HG03045 (cell line): ENCODE measurements at regions not wholly inside any gene's neighbourhood (a gene's known extent, or its start where the extent isn't known, plus 50 kb on each side); places are given as distances from the start of the nearest gene placed in this dataset.

Experiments
- ATAC-seq: cut with Tn5 transposase; IDR thresholded peaks from one replicate; pipeline ENCODE4 v1.9.1; 2021; ENCODE audit warnings: mild to moderate bottlenecking, moderate library complexity; ENCODE audit not compliant: unreplicated experiment

DNA sequence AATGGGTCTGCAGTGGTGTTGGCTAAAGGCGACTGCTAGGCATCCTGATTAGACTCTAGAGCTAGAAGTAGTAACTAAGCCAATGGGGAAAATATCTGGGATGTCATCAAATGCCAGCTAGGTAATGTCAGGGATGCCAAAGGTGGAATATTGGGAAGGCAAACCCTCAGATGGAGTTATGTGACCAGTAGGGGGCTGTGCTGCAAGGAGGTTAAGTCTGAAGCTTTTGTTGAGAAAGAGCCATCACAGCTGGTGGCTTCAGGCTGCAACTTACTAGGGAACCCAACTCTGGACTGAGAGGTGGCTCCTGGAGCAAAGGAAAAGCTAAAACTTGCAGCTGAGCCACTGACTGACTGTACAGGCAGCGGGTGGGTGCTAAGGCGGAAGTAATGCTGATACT is 576.9 kb upstream of the GHITM start:
- ATAC-seq = no peak

DNA sequence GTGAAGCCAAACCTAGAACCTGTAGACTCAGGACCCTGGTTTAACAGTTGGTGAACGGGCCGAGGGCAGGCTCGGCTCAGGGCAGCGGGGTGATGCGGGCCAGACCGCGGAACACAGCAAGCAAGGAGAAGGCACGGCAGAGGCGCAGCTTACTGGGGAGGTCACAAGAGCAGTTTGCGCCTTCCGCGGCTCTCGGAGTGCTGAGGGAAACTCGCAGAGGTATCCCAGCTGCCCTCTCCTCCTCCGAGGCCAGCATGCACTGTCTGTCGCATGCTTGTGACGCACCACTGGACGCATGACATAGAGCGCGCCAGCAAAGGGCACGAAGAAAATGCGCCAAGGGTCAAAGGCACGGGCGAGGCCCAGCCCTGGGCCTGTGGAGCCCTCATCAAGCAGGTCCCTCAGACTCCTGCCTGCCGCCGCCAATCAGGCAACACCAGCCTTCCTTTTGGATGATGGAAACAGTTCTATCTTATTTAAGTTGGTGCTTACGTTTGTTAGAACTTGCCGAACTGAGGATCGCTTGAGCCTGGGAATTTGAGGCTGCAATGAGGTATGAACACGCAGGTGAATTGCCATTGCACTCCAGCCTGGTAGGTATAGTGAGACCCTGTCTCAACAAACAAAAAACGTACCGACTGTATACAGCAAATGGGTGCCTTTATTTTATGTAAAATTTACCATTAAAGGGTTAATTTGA is 574.3 kb upstream of the GHITM start:
- no peak for ATAC-seq

DNA sequence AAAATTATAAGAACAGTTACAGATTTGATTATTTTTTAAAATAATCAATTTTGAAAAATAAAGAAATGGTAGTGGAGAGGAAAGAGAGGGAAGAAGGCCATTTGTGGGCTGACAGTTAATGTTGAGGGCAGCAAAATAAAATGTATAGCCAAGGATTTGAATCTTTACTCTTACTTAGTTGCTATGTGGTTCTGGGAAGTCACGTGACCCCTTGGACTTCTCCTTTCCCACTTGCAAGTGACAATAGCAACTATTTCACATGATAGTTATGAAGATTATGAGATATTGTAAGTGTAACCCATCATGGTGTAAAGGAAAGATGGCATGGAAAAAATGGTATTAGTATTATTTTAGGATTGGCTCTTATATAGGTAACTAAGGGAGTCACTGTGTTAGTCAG is 567.3 kb upstream of the GHITM start:
- no peak for ATAC-seq

DNA sequence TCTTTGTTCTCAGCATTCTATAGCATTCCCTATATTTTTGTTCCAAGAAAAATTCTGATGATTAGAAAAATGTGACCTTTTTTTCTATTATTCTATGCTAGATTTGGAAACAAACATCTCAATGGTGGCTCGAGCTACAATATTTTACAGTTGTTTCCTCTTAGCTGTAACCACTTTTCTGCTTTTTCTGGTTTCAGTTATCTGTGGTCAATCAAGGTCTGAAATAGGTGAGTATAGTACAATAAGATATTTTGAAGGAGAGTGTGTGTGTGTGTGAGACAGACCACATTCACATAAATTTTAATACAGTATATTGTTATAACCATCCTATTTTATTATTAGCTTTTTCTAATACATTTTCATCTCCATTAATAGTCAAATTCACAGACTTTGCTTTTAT is 564.5 kb upstream of the GHITM start:
- no peak for ATAC-seq

DNA sequence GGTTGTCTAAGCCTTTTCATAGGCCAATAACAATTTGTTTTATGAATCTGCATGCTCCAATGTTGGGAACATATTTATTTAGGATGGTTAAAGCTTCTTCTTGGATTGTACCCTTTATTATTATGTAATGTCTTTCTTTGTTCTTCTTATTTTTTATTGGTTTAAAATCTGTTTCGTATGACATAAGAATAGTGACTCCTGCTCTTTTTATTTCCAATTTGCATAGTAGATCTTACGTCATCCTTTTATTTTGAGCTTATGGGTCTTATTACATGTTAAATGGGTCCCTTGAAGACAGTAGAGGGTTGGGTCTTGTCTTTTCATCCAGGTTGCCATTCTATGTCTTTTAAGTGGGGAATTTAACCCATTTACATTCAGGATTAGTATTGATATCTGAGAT is 561.9 kb upstream of the GHITM start:
- no peak for ATAC-seq

DNA sequence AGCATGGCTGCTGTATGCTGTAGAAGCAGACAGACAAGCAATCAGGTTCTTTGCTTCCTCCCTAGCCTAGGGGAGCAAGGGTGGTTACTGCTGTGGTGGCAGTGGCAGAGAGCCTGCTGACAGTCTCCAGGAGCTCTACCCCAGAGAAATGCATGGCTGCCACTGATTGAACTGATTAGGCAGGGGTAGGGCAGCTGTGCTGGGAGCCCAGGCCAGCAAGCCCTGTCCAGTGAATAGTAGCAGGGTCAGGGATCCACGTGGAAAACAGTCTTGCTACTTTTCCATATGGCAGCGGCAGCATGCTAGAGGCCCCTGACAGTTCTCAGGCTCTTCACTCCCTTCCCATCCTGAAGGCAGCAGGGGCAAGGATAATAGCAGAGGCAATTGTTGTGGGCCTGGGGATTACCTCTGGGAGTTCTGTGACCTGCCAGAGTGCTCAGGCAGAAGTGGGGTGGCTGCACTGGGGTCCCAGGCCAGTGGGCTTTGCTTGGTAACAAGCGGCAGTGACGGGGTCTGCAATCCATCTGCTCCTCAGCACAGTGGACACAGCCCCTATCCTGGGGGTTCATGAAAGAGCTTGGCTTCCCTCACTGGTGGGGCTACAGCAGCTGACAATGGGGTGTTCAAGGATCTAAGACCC is 558.8 kb upstream of the GHITM start:
- no peak for ATAC-seq

DNA sequence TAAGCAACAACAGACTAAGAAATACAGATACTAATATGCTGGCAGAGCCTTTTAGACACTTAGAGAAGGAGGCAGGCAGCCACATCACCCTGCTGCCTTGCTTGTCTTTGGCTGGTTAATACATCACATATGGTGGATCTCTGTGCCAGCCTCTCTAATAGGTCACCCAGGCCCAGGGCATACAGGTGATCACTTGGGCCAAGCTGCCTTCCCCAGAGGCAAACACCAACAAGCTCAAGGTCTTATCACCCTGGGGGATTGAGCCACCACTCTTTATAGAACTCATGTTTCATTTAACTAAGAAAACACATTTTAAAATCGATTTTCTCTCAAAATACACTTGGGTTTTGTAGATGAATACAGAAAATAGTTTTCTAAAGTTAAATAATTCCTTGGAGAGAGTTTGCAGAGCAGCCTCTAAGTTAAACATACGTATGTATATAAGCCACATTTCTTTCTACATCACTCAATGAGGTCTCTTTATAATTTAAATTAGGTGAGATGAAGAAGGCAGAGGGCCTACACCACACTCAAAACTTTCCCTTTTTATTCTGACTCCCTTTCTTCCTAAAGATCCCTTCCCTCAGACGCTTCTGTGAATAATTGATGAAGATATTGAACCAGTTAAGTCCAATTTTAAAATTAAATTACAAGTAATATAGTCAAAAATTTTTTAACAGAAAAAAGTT is 556.8 kb upstream of the GHITM start:
- ATAC-seq = no peak

DNA sequence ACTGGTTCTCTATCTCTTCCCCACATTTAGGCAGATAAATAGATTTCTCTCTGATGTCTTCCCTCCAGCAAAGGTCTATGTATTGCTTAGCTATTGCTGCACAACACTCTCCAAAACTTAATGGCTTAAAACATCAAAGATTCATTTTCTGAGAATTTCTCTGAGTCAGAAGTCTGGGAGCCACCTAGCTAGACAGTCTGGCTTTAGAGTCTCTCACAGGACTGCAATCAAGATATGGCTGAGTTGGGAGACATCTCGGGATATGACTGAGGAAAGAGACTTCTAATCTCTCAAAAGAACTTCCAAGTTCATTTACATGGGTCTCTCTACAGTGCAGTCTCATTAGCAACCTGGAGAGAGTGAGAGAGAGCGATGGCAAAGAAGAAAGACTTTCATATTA is 553.6 kb upstream of the GHITM start:
- ATAC-seq = no peak

DNA sequence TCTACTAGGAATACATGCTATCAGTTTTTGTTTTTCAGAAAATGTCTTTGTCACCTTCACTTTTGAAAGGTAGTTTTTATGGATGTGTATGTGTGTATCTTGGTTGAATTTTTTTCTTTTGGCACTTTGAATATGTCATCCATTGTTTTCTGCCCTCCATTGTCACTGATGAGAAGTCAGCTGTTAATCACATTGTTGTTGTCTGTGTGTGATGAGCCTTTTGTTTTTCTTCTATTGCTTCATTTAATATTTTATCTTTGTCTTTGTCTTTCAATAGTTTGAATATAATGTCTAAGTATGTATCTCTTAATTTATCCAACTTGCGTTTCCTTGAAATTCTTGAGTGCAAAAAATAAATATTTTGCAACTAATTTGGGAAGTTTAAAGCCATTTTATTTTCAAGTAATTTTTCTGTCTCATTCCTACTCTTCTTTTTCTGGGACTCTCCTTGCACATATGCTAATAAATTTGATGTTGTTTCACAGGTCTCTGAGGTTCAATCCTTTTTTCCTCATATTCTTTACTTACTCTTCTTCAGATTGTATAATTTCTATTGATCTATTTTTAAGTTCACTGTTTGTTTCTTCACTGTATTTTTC is 546.9 kb upstream of the GHITM start:
- ATAC-seq = no peak

DNA sequence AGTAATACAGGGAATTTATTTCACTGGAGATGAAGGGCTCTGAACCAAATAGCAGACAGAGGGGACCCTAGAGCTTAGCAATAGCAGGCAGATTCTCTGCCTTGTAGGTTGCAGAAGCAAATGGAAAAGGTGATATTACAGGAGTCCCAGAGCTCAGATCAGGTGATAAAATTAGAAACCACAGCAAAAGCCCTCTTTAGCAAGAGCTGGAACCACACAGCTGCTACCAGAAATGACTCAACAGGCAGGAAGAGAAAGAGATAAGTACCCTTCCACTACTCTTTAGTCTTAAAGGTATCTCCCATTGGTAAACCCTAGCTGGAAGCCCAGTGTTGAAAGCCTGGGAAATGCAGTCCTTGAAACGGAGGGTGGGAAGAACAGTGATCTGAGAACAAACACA is 535.6 kb upstream of the GHITM start:
- peak; percentile 94 for ATAC-seq

DNA sequence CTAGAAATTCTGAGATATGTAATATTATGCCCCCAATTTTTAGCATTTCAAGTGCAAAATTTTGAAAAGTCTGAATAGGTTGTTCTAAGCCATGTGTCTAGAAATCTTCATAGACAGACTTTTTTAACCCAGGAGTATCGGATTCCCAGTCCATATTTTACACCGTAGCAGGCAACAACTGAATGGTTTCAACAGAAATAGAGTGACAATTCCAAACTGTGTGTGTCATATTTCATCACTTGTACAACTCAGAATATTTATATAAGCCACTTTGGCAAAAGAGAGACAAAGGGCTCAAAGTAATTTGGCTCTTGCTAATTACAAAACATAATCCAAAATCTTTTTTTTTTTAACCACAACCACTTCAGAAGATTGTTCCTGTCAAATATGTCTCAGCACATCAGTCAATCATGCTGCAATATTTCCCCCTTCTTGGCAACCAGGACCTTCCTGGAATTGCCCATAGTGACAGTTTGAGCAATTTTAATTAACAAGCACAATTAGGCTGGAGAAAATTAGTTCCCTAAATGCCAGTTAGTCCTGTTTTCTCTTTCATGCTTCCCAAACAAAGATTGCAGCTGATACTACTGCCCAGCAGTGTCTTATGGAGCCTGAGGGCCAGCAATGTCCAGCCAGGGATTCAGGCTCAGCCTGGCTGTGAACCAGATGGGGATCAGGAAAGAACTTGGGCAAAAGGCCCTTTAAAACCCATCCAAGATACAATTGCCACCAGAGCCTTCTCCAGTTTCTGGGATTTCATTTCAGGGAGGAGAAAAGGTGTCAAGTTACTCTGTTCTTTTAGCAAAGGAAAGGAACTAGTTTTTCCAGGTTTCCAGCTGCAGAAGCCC is 533.3 kb upstream of the GHITM start:
- ATAC-seq = no peak

DNA sequence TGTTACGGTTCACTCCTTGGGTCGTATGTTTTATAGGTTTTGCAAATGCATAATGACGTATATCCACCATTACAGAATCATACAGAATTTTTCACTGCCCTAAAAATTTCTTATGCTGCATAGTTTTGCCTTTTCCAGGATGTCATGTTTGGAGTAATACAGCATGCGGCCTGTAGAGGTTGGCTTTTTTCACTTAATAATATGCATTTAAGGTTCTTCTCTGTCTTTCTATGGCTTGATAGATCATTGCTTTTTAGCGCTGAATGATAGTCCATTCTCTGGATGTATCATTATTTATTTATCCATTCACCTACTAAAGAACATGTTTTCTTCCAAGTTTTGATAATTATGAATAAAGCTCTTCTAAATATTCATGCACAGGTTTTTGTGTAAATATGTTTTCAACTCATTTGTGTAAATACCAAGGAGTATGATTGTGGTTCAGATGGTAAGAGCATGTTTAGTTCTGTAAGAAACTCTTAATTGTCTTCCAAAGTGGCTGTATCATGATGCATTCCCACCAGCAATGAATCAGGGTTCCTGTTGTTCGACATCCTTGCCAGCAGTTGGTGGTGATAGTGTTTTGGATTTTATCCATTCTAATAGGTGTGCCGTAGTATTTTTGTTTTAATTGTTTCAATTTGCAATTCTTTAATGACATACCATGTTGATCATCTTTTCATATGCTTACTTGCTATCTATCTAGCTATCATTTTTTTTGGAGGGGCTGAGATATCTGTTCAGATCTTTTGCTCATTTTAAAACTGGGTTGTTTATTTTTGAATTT is 531.2 kb upstream of the GHITM start:
- no peak for ATAC-seq

DNA sequence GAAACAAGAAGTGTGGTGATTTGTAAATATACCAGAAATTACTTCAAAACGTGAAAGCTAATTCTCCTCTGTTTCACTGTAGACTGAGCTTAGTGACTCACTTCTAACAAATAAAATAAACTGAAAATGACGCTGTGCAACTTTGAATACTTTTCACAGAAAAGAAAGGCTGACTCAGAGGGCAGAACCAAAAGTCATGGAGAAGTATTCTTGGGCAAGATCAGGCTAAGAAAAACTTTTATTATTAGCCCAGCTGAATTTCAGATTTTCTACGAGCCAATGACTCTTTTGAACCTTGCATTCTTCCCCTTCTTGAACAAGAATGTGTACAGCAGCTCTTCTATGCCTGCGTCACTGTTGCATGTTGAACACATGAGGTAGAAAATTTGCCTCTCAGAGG is 527.3 kb upstream of the GHITM start:
- no peak for ATAC-seq

DNA sequence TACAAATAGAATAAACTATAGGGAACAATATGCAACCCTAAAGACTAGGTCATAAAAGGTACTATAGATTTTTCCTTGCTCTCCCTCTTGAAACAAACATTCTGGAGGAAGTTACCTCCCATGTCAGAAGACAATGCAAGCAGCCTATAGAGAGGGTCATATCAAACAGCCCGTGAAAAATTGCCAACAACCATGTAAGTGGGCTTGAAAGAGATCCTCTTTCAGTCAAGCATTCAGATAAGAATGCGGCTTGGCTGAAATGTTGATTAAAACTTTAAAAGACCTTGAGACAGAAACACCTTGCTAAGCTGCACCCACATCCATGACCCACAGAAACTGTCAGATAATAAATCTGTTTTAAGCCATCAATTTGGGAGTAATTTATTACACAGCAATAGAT is 526.6 kb upstream of the GHITM start:
- ATAC-seq = no peak

DNA sequence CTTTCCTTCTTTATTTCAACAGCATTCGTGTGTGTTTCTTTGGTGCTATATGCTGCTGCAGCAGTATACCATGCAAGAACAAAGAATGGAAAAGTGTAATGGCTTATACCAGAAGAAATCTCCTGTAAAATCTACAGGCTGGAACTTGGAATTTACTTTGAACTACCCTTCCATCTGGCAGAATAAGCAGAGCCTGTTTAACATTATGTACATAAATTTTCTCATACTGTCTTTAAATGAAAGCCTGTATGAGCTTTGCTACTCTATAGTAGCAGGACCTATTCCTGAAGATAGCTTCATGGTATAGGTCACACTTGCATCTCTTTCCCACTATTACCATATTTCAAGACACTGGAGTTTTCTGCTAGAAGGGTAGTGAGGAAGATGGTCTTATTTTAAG is 522.1 kb upstream of the GHITM start:
- no peak for ATAC-seq

DNA sequence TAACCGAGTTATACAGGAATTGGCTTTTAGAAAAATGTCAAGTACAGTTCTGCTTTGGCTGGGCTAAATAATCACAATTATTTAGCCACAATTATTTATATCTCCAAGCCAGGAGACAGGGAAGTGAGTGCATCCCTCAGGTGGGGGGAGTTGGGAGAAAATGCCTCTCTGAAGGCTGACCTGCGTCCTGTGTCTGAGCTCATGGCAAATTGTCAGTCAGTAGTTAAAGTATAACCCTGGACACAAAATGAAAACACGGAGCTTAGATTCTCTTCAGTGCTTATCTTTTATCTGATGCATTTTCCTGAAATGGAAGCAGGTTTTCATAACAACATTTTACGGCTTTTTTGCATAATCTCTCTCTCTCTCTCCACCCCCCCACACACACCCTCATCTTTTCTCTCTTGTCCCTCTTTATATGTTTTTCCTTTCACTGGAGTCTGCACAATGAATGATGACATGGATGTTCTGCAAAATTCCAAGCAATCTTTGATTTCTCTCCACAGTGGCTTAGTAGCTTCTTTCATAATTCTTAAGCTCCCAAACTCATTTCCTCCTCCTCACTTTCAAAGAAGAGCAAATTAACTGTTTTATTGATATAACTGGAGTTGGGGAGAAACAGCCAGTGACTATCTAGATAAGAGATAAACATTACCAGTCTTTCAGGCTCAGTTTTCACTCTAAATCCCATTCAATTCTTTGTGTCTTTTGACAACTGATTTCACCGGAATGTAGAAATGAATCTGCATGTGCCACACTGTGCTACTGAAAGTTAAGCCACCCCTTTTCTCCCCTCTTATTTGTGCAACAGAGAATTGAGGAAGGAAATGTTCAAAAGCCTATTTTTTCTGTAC is 521.4 kb upstream of the GHITM start:
- ATAC-seq = no peak

DNA sequence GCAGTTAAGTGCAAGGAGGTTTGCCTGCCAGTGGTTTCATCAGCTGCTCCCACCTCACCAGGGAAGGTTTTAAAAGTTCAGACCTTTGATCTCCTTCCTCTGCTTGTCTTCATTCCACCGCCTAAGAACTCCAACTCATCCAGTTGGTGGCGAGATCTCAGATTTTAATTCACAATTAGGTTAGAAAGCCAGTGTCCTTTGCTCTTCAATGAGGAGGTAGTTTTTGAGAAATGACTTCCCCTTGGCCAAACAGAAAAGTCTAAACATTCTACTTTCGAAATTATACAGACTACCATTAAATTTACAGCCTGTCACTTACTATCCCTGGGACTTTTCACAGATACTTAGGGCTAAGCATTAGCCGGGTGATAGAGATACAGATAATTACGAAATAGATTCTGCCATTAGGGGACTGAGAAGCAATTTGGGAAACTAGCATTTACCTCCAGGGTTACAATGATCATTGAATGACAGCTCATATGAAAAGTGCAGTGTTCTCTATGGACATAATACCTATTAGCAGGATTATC is 513.4 kb upstream of the GHITM start:
- ATAC-seq = no peak

DNA sequence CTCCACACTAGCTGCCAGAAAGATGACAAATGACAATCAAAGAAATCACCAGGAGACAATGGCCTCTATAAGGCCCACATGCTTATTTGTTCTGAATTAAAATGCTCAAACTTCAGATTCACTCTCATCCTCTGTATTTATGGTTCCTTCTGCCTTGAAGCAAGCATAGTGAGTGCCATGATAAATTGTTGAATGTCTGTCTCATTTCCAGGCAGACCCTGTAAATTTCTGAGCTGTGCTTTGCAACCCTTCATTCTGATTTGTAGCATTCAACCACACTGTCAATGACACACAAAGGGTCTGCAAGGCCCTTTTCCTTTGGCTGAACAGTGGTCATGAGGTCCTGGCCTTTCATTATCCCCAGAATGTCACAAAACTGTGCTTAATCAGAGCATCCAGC is 506.6 kb upstream of the GHITM start:
- ATAC-seq = no peak

DNA sequence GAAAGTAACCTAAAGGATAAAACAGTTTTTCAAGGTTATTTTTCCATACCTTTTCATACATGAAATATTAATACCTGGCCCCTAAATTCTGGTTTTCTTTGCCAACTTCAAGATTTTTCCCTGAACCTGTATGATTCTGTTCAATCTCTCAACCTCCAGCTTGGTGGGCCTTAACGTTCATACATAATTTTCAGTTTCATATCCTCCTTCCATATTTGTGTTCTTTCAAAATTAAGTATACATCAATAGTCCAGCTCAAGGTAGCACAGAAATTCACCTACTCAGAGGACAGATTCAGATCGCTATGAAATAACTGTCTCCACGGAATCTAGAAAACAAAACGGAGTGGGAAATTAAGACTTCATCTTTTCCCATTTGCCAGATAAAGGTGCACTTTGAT is 505.8 kb upstream of the GHITM start:
- ATAC-seq = no peak
